Ascending aorta (tissue), 2 donors: ENCODE measurements at regions not wholly inside any gene's neighbourhood (a gene's known extent, or its start where the extent isn't known, plus 50 kb on each side); places are given as distances from the start of the nearest gene placed in this dataset.

ENCODE experiments used
- DNase-seq, 2 donors: peaks; one replicate each; pipeline ENCODE4 v3.0.0-alpha.2; 2019; ENCODE audit warnings: low spot score in 2 of 2
- H3K27ac ChIP-seq, 2 donors: fragments of 200-600 bp; sonication (generic); one replicate each; pipeline ENCODE4 v1.5.1; 2016 to 2017; ENCODE audit warnings: mild to moderate bottlenecking in 1 of 2
- H3K27me3 ChIP-seq: fragments of 200-600 bp; sonication (generic); one replicate; pipeline ENCODE4 v1.5.1; 2017
- H3K36me3 ChIP-seq, 2 donors: fragments of 200-600 bp; sonication (generic); one replicate each; pipeline ENCODE4 v1.5.1; 2016
- H3K4me1 ChIP-seq, 2 donors: fragments of 200-600 bp; sonication (generic); one replicate each; pipeline ENCODE4 v1.5.1; 2016 to 2017; ENCODE audit warnings: mild to moderate bottlenecking in 1 of 2
- H3K4me3 ChIP-seq, 2 donors: fragments of 200-600 bp; sonication (generic); one replicate each; pipeline ENCODE4 v1.5.1; 2016 to 2017; ENCODE audit warnings: mild to moderate bottlenecking in 1 of 2
- H3K9me3 ChIP-seq, 2 donors: fragments of 200-600 bp; sonication (generic); one replicate each; pipeline ENCODE4 v1.5.1; 2016
- intact Hi-C: fragments of 100-400 bp; cut with DNase I; formaldehyde crosslinking; loops from one replicate; pipeline ENCODE4 v1.15.1; 2023
- TF ChIP-seq, protein P1 (sequence below), 3 experiments: fragments of 200-600 bp in 2 of 3; fragments of 450-650 bp in 1 of 3; sonication (generic) in 2 of 3; IDR thresholded peaks; one replicate each; pipeline ENCODE4 v1.5.1; 2016 to 2019; ENCODE audit warnings: antibody characterized with exemption in 3 of 3, mild to moderate bottlenecking in 1 of 3, moderate library complexity in 1 of 3

DNA sequence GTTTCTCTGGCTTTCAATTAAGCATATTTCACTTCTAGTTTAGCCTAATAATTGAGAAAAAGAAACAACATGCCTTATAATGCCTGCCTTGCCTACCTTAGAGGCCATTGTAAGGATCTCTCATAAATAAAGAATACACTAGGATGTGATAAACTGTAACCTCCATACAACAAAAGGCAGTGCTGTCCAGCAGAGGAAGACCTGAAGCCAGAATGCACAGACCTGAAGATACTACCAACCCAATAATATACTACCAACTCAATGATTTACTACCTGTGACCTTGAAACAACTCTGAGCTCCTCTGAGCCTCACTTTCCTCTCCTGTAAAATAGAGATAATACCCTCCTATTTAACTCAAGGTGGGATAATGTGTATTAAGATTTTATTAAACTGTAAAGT is 361.3 kb downstream of the TTLL7 start:
- no peak overlapping the region for H3K27ac ChIP-seq
- no peaks in the 10 kb centered on the region for H3K9me3 ChIP-seq
- no peak for DNase-seq
- no peak overlapping the region for H3K4me3 ChIP-seq
- TF ChIP-seq, protein P1, sequence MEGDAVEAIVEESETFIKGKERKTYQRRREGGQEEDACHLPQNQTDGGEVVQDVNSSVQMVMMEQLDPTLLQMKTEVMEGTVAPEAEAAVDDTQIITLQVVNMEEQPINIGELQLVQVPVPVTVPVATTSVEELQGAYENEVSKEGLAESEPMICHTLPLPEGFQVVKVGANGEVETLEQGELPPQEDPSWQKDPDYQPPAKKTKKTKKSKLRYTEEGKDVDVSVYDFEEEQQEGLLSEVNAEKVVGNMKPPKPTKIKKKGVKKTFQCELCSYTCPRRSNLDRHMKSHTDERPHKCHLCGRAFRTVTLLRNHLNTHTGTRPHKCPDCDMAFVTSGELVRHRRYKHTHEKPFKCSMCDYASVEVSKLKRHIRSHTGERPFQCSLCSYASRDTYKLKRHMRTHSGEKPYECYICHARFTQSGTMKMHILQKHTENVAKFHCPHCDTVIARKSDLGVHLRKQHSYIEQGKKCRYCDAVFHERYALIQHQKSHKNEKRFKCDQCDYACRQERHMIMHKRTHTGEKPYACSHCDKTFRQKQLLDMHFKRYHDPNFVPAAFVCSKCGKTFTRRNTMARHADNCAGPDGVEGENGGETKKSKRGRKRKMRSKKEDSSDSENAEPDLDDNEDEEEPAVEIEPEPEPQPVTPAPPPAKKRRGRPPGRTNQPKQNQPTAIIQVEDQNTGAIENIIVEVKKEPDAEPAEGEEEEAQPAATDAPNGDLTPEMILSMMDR (IDR thresholded peaks at IDR 0.05) = no peak
- no peaks in the 10 kb centered on the region for H3K27me3 ChIP-seq
- no peaks in the 10 kb centered on the region for H3K36me3 ChIP-seq
- intact Hi-C loops = no loop called here
- H3K4me1 ChIP-seq = peaks cover 0 to 5% of the 10 kb centered on the region in 2 donors

DNA sequence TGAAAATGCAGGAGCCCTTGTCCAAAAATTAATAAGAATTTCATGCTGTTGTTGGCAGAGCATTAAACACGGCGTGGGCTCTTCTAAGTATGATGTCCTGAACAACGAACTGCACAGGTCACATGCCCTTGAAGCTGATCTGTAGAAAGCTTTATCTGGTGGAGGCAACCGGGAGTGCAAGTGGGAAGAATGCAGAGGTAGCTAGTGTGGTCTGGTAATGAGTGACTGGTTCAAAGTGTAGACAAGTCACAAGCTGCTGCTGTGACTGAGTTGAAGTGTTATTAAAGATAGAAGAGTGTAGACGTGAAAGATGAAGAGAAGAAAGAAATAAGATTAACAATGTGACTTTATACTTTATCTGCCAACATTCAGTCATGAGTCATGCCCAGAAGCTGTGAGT is 361.9 kb downstream of the TTLL7 start:
- peaks cover 0 to 4% of the 10 kb centered on the region in 2 donors for H3K4me1 ChIP-seq
- no peak overlapping the region for H3K27ac ChIP-seq
- H3K9me3 ChIP-seq = no peaks in the 10 kb centered on the region
- no peak overlapping the region for H3K4me3 ChIP-seq
- H3K36me3 ChIP-seq = no peaks in the 10 kb centered on the region
- no peaks in the 10 kb centered on the region for H3K27me3 ChIP-seq
- DNase-seq = no peak
- intact Hi-C loops = no loop called here
- TF ChIP-seq, protein P1 (IDR thresholded peaks at IDR 0.05) = no peak

- TF ChIP-seq, protein P1 (IDR thresholded peaks at IDR 0.05) = no peak
- H3K36me3 ChIP-seq = no peaks in the 10 kb centered on the region
- DNase-seq = no peak
- no peaks in the 10 kb centered on the region for H3K4me1 ChIP-seq
- no peak overlapping the region for H3K27ac ChIP-seq
- intact Hi-C loops = no loop called here
- no peak overlapping the region for H3K4me3 ChIP-seq
- H3K9me3 ChIP-seq = no peaks in the 10 kb centered on the region
- no peaks in the 10 kb centered on the region for H3K27me3 ChIP-seq
Observed at GRCh38 chr1:83632906-83633305, 366.0 kb downstream of the TTLL7 start.

GRCh38 chr1:83631851-83632250 is 367.1 kb downstream of the TTLL7 start:
- H3K27ac ChIP-seq = no peak overlapping the region
- no peak overlapping the region for H3K4me3 ChIP-seq
- no peaks in the 10 kb centered on the region for H3K36me3 ChIP-seq
- H3K27me3 ChIP-seq = no peaks in the 10 kb centered on the region
- no peak for DNase-seq
- no peaks in the 10 kb centered on the region for H3K9me3 ChIP-seq
- no peaks in the 10 kb centered on the region for H3K4me1 ChIP-seq
- intact Hi-C loops = no loop called here
- TF ChIP-seq, protein P1 (IDR thresholded peaks at IDR 0.05) = no peak

DNA sequence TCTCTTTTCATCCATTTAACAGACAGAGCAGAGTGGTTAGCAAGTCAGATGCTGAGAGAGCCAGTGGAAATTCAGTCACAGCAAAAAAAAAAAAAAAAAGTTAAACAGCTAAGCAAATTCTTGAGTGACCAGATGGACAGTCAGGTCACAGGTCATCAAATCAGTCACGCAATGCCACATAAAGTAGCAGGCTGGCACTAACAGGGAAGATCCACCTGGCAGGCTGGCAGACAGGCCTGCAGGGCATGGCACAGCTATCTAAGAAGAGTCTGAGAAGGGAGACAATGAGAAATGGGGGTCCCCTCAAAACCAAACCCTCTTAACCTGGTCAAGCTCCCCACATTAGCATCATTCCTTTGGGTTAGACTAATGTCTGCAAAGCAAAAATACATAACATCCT is 371.9 kb downstream of the TTLL7 start:
- Histone ChIP-seq H3K4me3 (no peak overlapping the region), H3K4me1 (no peaks in the 10 kb centered on the region), H3K27ac (no peak overlapping the region), H3K36me3 (no peaks in the 10 kb centered on the region), H3K9me3 (no peaks in the 10 kb centered on the region), H3K27me3 (no peaks in the 10 kb centered on the region)
- TF ChIP-seq, protein P1 (IDR thresholded peaks at IDR 0.05) = no peak
- DNase-seq = no peak
- intact Hi-C loops = no loop called here

DNA sequence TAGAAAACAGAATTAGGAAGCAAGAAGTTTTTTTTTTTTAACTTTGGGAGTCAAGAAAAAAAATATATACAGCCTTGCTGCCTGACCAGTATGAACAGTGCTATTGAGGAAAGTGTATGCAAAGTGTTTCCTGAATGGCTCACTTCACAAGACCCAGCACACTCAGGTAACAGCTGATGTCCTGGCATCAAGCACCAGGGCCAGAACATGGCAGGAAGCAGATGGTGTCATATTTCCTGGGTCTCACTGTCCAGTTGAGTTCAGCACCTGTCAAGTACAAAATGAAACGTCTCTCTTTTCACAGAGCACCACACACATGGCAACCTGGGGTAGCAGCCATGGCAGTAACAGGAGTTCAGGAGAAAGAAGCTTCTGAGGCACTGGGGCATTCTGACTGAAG is 372.3 kb downstream of the TTLL7 start:
- Histone ChIP-seq H3K4me1 (no peaks in the 10 kb centered on the region), H3K9me3 (no peaks in the 10 kb centered on the region), H3K4me3 (no peak overlapping the region), H3K27me3 (no peaks in the 10 kb centered on the region), H3K27ac (no peak overlapping the region), H3K36me3 (no peaks in the 10 kb centered on the region)
- TF ChIP-seq, protein P1 (IDR thresholded peaks at IDR 0.05) = no peak
- intact Hi-C loops = no loop called here
- no peak for DNase-seq
